ENCODE measurements at regions not wholly inside any gene's neighbourhood (a gene's known extent, or its start where the extent isn't known, plus 50 kb on each side); places are given as distances from the start of the nearest gene placed in this dataset.

DNA sequence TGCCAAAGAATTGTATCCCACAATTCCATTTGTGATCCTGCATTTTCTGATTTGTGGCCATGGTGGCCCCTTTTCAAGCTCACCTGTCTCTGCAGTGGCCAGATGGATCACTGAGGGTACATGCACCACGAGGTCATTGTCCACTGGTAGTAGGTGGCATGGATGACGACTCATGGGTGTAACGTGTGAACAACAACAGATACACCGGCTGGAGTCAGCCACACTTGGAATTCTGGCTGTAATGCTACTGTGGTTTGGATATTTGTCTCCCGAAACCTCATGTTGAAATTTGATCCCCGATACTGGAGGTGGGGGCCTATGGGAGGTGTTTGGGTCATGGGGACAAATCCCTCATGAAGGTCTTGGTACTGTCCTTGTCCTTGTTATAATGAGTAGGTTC lies 102.2 kb upstream of the TAF1B start:
- H3K4me1 ChIP-seq: no peaks in the 10 kb centered on the region
- H3K9me3 ChIP-seq (ENCODE audit: control insufficient read depth, low read length): no peaks in the 10 kb centered on the region
- no peaks in the 10 kb centered on the region for H3K79me2 ChIP-seq
- H3K36me3 ChIP-seq (ENCODE audit: control insufficient read depth, insufficient read depth, low read length): no peaks in the 10 kb centered on the region
- no peak overlapping the region for H3K4me3 ChIP-seq (ENCODE audit: low read depth, low read length)
- no peak overlapping the region for H3K9ac ChIP-seq
- no peak overlapping the region for H2AFZ ChIP-seq
- no peaks in the 10 kb centered on the region for H3K27me3 ChIP-seq (ENCODE audit: control insufficient read depth, insufficient read depth, low read length)
- no peak overlapping the region for H3K27ac ChIP-seq
- H3K4me2 ChIP-seq (ENCODE audit: low read length): no peak overlapping the region
- TF ChIP-seq, protein P1, sequence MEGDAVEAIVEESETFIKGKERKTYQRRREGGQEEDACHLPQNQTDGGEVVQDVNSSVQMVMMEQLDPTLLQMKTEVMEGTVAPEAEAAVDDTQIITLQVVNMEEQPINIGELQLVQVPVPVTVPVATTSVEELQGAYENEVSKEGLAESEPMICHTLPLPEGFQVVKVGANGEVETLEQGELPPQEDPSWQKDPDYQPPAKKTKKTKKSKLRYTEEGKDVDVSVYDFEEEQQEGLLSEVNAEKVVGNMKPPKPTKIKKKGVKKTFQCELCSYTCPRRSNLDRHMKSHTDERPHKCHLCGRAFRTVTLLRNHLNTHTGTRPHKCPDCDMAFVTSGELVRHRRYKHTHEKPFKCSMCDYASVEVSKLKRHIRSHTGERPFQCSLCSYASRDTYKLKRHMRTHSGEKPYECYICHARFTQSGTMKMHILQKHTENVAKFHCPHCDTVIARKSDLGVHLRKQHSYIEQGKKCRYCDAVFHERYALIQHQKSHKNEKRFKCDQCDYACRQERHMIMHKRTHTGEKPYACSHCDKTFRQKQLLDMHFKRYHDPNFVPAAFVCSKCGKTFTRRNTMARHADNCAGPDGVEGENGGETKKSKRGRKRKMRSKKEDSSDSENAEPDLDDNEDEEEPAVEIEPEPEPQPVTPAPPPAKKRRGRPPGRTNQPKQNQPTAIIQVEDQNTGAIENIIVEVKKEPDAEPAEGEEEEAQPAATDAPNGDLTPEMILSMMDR (IDR thresholded peaks at IDR 0.05): no peak

DNA sequence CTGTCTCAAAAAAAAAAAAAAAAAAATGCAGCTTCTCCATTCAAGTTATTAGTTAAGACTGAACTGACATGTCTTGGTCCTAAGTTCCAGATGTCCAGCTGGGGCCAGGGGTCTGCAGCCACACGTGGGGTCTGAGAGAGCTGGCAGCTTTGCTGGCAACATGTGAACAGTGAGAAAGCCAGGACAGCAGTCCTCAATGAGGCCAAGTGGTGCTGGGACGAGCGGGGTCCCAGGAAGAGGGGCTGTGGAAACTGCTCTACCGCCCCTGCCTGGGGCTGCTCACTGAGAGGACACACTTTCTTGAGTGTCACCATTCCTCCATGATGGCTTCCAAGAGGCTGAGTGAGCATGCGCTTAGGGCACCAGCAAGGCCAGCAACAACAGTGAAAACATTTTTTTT lies 100.7 kb upstream of the TAF1B start:
- H3K27me3 ChIP-seq (ENCODE audit: control insufficient read depth, insufficient read depth, low read length): no peaks in the 10 kb centered on the region
- H3K27ac ChIP-seq: no peak overlapping the region
- H3K4me3 ChIP-seq (ENCODE audit: low read depth, low read length): no peak overlapping the region
- no peak overlapping the region for H3K4me2 ChIP-seq (ENCODE audit: low read length)
- H3K36me3 ChIP-seq (ENCODE audit: control insufficient read depth, insufficient read depth, low read length): no peaks in the 10 kb centered on the region
- H3K9ac ChIP-seq: no peak overlapping the region
- H3K9me3 ChIP-seq (ENCODE audit: control insufficient read depth, low read length): no peaks in the 10 kb centered on the region
- no peaks in the 10 kb centered on the region for H3K79me2 ChIP-seq
- TF ChIP-seq, protein P1 (IDR thresholded peaks at IDR 0.05): no peak
- H2AFZ ChIP-seq: no peak overlapping the region
- no peaks in the 10 kb centered on the region for H3K4me1 ChIP-seq

DNA sequence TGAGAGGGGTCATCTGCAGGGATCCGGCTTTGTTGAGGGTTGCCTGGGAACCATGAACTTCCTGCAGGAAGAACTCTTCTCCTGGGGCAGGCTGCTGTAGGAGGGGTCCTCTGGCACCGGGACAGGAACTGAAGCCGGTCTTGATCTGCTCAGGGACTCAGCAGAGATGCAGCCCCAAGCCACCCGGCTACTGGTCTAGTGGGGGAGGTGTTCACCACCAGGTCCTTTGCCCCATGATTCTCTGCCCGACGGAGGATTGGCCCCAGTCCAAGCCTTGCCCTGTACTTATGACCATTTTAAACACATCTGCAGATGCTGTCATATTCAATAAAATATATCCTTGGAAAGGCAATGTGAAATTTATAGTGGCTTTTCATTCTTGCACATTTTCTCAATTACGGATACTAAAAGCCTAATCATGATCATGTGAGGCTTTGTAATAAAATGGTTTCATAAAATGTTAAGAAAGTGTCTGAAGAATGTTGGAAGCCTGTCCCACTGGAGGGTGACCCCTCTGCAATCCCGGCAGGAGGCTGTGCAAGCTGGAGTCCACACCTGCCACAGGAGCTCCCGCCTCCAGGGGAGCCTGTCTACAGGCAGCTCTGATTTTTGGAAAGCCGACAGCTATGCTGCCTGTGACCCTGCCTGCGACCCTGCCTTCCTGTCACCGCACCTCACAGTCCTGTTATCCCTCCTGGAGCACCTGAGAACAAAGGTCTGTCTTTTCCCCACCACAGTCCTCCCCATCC lies 98.8 kb upstream of the TAF1B start:
- TF ChIP-seq, protein P1 (IDR thresholded peaks at IDR 0.05): no peak
- Histone ChIP-seq H3K9ac (no peak overlapping the region), H3K9me3 (ENCODE audit: control insufficient read depth, low read length) (no peaks in the 10 kb centered on the region), H3K27ac (no peak overlapping the region), H2AFZ (no peak overlapping the region), H3K27me3 (ENCODE audit: control insufficient read depth, insufficient read depth, low read length) (no peaks in the 10 kb centered on the region), H3K4me1 (no peaks in the 10 kb centered on the region), H3K36me3 (ENCODE audit: control insufficient read depth, insufficient read depth, low read length) (no peaks in the 10 kb centered on the region), H3K79me2 (no peaks in the 10 kb centered on the region), H3K4me3 (ENCODE audit: low read depth, low read length) (no peak overlapping the region), H3K4me2 (ENCODE audit: low read length) (no peak overlapping the region)

DNA sequence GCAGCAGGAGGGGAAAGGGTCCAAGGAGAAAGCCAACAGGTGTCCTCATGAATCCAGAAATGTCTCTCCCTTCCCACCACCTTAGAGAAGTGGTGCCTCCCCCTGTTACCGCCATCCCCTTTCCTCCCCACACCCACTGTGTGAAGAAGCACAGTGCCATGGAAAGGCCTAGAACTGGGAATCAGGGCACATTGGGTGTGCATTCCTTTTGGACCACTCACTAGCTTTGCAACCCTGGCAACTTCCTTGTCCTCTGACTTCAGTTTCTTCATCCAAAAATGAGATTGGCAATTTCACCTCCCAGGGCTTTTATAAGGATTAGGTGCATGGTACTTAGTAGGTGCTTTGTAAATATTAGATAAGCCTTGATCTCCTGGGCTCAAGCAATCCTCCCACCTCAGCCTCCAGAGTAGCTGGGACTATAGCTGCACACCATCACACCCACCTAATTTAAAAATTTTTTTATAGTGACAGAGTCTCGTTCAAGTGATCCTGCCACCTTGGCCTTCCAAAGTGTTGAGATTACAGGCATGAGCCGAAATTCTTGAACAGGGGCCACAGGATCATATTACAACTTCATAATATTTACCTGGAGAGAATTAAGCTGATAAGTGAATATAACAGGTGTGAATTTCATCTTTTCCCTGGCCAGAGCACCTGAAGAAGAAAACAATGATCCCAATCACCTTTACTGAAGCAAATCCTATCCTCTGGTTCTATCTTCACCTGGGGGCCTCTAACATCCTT lies 97.9 kb upstream of the TAF1B start:
- H3K79me2 ChIP-seq: no peaks in the 10 kb centered on the region

More for the DNA sequence above, 97.9 kb upstream of the TAF1B start:
- TF ChIP-seq, protein P1 (IDR thresholded peaks at IDR 0.05): no peak
- Histone ChIP-seq H3K27me3 (ENCODE audit: control insufficient read depth, insufficient read depth, low read length) (no peaks in the 10 kb centered on the region), H3K9me3 (ENCODE audit: control insufficient read depth, low read length) (no peaks in the 10 kb centered on the region), H3K4me2 (ENCODE audit: low read length) (no peak overlapping the region), H3K9ac (no peak overlapping the region), H3K36me3 (ENCODE audit: control insufficient read depth, insufficient read depth, low read length) (no peaks in the 10 kb centered on the region), H3K4me1 (no peaks in the 10 kb centered on the region), H3K27ac (no peak overlapping the region), H2AFZ (no peak overlapping the region), H3K4me3 (ENCODE audit: low read depth, low read length) (no peak overlapping the region)
